Stimulated activated CD4-positive, alpha-beta T cell treated with anti-CD3 and anti-CD28 coated beads, TNF-alpha, amount 100 ng/mL, for 4 hours (primary cell): ENCODE measurements at regions not wholly inside any gene's neighbourhood (a gene's known extent, or its start where the extent isn't known, plus 50 kb on each side); places are given as distances from the start of the nearest gene placed in this dataset.
"Not testable (repeated sequence)": the region's sequence is repeated elsewhere in the genome, so short reads cannot be mapped to it uniquely, and the experiment has no call there.

Experiments used
- DNase-seq, 3 experiments: peaks; one replicate each; pipeline ENCODE4 v3.0.0-alpha.2; 2020; ENCODE audit warnings: low read depth in 3 of 3

DNA sequence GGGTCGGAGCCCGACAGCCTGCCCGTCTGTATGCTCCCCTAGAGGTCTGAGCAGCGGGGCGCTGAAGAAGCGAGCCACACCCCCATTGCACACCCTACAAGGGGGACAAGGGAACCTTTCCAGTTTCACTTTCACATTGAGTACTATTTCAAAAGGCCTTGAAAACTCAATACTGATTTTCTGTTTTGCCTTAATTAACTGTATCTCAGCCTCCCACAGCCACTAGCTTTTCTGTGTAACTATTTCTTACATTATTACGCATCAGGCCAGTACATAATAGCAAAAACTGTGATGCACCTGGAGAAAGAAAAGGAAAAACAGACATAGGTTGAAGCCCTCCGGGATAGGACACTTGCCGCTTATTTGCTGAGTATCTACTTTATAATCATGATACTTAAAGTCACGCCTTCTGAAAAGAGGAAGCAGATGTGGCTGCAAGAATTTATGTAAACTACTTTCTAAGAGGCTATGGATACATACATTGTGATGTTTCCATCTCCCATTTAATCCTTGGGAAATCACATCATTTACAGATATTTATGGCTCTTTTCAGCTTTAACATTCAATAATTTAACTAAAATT, 1719.5 kb downstream of the MRPL39 start:
- peak in 2 of 3 experiments; percentile 5 for DNase-seq

DNA sequence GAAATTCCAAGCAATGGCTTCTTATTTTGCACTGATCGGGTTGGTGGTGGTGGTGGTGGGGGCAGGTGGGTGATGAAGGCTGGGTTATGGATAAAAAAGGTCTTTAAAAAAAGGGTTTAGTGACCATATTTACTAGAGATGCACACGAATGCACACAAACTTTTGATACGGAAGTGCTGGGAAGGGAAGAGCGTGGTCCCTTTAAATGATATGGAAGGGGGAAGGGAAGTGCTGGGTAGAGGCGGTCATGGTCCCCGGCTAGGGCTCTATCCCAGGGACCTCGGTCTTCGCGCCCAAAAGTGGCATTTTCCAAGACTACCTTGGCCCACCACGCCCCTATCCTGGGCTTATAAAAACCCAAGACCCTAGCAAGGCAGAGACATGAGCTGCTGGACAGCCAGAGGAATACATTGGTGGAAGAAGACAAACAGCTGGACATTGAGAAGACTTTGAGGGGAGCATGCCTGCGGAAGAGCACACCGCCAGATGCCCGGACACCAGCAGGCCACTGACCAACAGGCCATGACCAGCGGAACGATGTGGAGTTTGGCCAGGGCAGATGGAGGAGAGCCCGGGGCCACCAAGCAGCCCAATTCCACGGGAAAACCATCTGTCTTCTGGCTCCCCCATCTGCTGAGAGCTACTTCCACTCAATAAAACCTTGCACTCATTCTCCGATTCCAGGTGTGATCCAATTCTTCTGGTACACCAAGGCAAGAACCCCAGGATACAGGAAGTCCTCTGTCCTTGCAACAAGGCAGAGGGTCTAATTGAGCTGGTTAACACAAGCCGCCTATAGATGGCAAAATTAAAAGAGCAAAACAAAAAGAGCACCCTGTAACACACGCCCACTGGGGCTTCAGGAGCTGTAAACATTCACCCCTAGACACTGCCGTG, 1720.2 kb downstream of the MRPL39 start:
- DNase-seq = no peak

DNA sequence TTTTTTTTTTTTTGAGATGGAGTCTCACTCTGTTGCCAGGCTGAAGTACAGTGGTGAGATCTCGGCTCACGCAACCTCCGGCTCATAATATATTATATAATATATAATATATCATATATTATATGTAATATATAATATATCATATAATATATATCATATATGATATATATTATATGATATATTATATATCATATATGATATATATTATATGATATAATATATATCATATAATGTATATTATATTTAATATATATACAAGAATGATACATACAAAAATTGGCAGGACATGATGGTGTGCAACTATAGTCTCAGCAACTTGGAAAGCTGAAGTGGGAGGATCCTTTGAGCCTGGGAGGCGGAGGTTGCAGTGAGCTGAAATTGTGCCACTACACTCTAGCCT, 1725.5 kb downstream of the MRPL39 start:
- no peak for DNase-seq

DNA sequence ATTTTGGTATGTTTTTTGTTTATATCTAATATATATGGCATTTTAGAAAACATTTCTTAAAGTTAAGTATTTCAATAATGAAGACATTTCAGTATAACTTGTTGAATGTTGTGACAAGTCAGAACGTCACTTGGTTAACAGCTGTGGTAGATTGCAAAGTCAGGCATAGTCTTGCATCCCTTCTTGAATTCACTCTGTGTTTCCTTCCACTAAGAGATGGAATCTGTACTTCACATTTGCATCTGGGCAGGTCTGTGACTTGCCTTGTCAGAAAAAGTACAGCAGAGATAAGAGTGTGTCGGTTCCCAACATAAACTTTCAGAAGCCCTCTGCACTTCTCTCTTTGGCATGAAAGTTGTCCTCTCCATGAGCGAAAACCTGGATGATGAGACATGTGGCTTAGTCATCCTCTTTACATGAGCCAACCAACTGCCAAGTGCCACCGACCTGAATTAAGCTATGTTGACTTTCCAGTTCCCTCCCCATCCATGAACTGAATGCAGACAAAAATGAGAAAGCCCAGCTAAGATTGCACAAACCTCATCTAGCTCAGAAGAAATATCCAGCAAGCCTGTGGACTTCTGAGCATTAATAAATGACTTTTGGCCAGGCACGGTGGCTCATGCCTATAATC, 1730.2 kb downstream of the MRPL39 start:
- no peak for DNase-seq

DNA sequence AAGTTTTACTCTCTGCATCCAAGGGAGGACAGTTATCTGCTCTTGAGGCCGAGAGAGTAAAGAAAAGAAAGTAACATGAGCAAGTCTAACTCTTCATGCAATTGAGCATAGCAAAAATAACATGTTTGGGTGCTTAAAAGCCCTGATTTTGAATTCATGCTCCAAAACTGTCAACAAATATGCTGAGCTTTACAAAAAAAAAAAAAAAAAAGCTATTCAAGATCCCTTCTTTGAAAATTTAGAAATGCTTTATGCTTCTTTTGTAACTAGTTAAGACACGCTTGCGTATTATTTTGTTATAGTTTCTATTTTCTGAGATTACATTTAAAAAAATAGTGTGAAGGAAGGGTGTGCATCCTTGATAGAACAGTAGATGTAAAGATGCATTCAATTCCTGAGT, 1733.0 kb downstream of the MRPL39 start:
- DNase-seq = no peak

DNA sequence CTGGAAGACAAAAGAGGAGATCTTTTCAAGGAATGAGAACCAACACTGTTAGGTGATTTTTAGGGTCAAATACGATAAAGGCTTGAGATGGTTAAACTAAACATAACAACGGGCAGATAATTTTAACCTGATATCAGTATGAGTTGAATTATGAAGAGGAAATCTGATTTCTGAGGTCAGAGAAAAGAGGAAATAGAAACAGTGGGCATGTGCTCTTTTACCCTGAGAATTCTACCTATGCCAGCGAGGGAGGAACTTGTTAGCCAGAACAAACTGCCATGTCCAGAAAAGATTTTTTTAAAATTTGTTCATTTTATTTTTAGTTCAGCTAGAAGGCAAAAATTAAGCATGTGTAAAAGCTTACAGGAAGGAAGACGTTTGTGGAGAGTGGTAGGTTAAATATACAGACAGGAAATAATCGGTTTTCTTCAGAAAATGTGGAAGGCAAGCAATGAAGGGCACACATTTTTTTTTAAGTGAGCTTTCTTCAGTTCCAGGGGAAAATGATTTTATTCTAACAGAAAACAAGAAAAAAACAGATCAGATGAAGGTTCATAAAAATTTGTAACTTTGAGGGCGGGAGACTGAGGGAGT, 1745.3 kb downstream of the MRPL39 start:
- no peak for DNase-seq

DNA sequence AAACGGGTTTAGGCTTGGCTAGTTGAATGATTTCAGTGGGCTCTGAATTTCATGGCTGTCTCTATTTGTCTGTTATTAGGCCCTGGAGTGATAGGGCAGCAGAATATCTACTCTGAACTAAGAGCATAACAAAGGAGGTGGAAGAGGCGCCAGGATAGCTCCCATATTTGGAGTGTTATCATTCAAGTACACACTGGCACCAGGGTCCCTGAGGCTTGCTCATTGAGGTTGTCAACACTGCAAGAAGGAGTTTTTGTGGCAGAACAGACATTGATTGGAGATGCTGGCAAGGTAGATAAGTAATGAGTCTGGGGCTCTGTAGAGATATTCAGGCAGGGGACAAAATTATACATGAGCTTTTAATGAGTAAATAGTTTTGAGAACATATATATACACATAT, 1748.4 kb downstream of the MRPL39 start:
- no peak for DNase-seq

DNA sequence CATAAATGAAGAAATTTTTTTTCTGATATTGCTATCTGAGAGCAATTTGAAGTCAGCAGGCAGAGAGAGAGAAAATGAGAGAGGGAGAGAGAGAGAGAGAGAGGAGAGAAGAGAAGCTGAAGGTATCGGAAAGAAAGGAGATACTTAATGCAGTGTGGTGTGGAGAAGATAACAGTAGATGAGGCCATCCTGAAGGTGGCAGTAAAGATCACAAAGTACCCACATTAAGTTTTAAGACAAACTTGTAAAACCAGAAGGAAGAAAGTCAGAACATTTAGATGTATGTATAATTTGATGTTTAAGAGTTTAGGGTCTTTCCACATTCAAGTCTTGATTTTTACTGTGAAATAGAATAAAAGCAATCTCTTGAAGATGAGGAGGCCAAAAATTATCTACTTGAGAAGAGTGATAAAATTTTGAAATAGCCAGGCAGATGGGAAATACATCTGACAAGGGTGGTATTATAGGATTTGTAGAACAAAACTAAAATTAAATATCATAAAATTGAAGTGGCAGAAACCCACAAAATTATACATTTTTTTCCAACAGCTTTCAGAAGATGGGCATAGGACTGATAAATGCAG, 1753.4 kb downstream of the MRPL39 start:
- no peak for DNase-seq

DNA sequence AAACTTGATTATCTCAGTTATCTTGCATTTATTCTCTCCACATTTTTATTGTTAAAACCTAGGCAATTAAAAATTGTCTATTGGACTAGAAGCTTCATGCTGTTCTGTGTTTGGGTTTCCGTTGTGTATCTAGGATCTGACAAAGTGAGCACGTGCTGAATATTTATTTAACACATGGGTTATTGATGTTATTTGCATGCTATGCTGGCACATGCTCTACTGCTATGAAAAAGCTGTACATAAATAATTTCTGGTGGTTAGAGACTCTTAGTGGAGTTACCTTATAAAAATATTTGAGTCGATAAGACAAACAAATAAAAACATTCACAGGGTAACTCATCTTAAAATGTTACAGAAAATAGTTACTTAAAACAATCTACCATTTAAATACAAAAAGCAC, 1769.7 kb downstream of the MRPL39 start:
- no peak for DNase-seq

DNA sequence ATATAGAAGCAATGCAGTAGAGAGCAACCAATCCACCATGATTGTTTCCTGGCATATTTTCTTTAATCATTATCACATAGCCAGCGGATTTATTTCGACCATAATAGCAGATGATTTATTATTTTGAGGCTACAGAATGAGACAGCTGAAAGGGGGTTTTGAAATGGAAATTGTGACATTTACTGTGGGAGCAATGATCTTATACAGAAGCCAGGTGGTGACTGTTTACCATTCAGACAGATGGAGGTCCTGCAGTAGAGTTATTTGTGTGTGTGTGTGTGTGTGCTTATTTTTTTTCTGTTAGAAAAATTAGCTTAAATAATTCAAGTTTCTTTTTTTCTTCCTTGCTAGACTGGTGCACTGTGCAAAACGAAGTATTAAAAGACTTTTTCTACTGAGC, 1784.5 kb downstream of the MRPL39 start:
- DNase-seq = no peak

DNA sequence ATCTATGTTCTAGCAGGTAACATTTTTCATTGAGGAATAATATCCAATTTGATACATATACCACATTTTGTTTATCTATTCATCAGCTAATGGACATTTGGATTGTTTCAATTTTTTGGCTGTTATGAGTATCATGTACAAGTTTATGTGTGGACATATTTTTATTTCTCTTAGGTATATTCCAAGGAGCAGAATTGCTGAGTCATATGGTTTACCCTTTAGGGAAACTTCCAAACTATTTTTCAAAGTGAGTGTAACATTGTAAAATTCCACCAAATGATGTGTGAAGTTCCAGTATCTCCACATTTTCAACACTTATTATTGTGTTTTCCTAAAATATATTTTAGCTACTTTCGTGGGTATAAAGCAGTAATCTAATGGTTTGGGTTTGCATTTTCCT, 1789.9 kb downstream of the MRPL39 start:
- DNase-seq = no peak

DNA sequence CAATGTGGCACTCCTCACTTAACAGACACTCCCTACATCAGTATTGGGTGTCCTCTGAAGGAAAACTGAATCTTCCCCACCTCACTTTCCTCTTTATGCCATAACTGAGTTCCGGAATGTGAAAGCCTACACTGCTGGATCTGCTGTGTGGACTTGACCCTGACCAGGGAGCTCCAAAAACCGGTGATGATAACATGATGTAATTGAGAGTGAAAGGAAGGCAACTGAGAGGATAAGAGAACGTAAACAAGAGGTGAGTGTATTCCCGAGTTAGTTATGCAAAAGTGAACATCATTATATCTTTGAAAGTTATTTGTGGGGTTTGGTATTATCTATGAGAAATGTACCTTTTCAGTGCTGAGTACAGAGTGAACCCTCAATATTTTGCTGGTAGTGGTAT, 1794.8 kb downstream of the MRPL39 start:
- no peak for DNase-seq

DNA sequence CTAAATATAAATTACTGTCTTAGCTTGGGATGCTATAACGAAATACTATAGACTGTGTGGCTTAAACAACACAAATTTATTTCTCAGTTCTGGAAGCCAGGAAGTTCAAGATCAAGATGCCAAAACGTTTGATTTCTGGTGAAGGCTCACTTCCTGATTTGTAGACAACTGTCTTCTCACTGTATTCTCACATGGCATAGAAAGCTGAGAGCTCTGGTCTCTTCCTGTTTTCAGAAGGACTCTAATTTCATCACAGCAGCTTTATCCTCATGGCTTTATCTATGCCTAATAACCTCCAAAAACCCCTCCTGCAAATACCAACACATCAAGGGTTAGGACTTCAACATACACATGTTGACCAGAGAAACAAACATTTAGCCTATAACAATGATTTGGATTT, 1795.5 kb downstream of the MRPL39 start:
- no peak for DNase-seq

DNA sequence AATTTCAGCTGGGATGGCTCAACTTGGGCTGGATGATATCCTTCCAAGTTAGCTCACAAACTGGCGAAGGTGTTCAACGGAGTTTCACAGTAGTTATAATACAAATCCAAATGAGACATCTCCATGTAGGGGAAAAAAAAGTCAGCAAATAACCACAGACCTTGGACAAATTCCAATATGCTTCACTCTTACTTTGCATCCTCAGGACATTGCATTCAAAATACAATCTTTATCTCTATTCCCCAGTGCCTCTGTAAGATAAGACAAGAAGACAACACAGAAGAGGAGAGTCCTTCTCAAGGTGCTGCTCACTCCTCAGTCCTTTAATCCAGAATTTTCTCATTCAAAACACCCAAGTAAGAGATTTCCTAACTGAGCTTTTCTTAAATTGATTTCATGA, 1797.7 kb downstream of the MRPL39 start:
- DNase-seq = no peak

DNA sequence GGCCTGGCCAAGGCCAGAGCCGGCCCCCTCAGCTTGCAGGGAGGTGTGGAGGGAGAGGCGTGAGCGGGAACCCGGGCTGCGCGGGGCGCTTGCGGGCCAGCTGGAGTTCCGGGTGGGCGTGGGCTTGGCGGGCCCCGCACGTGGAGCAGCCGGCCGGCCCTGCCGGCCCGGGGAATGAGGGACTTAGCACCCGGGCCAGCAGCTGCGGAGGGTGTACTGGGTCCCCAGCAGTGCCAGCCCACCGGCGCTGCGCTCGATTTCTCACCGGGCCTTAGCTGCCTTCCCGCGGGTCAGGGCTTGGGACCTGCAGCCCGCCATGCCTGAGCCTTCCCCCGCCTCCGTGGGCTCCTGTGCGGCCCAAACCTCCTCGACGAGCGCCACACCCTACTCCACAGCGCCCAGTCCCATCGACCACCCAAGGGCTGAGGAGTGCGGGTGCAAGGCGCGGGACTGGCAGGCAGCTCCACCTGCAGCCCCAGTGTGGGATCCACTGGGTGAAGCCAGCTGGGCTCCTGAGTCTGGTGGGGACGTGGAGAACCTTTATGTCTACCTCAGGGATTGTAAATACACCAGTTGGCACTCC, 1800.2 kb downstream of the MRPL39 start:
- not testable (repeated sequence) for DNase-seq

DNA sequence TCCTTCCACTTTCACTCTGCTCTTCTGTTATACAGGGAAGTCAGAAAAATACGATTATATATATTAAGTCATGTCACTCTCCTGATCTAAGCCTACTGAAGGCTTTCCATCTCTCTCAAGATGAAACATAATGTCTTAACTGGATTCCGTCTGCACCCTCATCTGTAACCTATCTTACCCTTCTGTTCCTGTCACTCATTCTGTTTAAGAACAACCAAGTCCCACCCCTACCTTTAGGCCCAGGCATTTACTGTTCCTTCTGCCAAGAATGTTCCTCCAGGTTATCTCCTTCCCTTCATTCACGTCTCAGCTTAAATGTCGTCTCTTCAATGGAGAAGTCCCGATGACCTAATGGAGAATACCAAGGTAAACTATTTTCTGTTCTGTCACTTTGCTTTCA, 1802.4 kb downstream of the MRPL39 start:
- no peak for DNase-seq

DNA sequence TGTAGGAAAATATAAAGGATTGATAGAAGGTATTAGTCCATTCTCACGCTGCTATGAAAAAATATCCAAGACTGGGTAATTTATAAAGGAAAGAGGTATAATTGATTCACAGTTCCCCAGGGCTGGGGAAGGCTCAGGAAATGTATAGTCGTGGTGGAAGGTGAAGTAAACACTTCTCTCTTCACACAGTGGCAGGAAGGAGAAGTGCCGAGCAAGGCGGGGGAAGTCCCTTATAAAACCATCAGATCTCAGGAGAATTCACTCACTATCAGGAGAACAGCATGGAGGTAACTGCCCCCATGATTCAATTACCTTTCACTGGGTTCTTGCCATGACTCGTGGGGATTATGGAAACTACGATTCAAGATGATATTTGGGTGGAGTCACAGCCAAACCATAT, 1806.0 kb downstream of the MRPL39 start:
- no peak for DNase-seq

DNA sequence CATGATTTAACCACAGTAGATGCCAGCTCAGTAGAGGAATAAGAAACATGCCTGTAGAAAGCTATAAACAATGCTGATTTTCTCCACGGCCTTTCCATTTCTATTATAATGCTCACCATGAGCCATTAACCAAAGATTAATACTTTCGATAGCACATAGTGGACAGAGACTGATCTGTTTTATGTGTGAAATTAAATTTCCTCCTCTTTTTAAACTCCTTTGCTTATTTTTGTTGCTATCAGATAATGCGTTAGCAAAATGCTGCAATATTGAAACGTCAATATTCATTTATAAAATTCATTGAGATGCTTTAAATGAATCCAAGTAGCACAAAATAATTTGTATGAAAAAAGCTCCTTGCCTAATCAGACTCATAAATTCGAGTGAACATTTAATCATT, 1807.9 kb downstream of the MRPL39 start:
- no peak for DNase-seq

DNA sequence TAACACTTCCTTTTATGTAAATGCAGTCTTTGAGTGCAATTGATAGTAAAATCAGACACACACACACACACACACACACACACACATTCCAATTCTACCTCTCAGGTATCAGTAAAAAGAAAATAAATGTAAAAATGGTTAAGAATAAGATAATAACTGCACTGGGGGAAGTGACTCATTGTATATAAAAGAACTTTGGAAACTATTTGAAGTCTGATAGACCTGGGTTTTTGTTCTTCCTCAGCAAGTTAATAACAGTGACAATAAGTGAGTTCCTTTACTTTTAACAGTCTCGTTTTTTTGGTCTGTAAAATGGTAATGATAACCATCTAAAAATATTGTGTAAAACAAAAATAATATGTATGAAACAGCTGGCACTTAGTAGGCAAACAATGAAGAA, 1815.0 kb downstream of the MRPL39 start:
- no peak for DNase-seq

DNA sequence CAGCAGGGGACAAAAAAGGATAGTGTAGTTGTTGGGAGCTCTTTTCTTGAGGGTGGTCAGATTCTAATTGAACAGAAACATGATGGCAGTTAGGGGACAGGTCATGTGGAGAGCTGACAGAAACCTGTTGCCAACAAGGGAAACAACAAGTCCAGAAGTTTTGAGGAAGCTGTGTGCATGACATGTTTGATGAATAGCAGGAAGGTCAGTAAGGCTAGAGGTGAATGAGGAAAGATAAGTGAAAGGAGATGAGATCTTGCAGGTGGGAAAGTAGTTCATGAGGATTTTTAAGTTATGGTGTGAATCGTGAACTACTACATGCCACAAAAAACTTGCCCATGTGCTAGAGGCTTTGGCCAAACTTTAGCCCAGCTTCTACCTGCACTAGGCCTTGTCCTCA, 1817.4 kb downstream of the MRPL39 start:
- no peak for DNase-seq

DNA sequence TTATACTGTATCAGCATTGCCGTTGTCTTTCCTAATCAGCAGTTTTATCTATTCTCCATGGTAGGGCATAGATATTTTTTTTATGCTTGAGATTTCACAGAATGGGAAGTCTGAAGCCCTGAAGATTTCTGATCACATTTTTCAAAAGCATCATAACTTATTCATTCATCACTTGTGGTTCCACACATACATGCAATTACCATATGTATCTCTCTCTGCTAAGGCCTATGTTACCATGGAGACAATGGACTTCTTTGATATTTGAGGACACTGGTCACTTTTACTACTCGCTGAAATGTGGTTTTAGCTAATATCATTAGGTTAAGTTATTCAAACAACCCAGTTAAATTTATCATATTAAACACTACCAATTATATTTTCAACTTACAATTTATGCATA, 1827.0 kb downstream of the MRPL39 start:
- DNase-seq = no peak

DNA sequence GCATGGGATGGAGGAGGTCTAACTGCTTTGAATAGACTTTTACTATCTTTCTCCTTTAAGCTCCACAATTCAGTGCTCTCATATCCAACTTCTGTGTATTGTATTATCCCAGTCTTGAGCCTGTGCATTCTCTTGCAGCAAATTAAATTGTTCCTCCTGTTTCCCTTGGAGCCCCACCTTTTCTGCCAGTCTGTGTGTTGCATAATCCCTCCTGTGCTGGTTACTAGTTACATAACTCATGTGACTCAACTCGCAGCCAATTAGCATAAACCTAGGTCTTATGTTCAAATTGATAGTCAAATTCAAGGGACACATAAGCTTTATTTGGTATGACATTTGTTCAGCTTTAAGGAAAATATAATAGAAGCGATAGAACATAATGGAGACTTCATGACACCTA, 1863.5 kb downstream of the MRPL39 start:
- no peak for DNase-seq
